RWPE1 (cell line): ENCODE measurements at regions not wholly inside any gene's neighbourhood (a gene's known extent, or its start where the extent isn't known, plus 50 kb on each side); places are given as distances from the start of the nearest gene placed in this dataset.

Experiments
- CTCF ChIA-PET: fragments of 350-600 bp; sonication (Branson Sonifier 250); formaldehyde crosslinking; extraction: SDS; loops from one replicate; lab custom pipeline; 2021; lab: Yijun Ruan, JAX
- POLR2A ChIA-PET: fragments of 400-600 bp; formaldehyde crosslinking; extraction: SDS; loops from one replicate; lab custom pipeline; 2020; ENCODE audit warnings: antibody characterized with exemption; ENCODE audit not compliant: low non-redundant PET; lab: Yijun Ruan, JAX
- DNase-seq: peaks from one replicate; pipeline ENCODE4 v3.0.0; 2012; ENCODE audit warnings: low spot score
- H3K27ac ChIP-seq: fragments of 450-650 bp; 2 replicates; pipeline ENCODE4 v1.5.1; 2017
- TF ChIP-seq, protein P1 (sequence below): fragments of 450-650 bp; conservative IDR thresholded peaks from 2 replicates; pipeline ENCODE4 v1.5.1; 2017; ENCODE audit warnings: low read depth, mild to moderate bottlenecking

DNA sequence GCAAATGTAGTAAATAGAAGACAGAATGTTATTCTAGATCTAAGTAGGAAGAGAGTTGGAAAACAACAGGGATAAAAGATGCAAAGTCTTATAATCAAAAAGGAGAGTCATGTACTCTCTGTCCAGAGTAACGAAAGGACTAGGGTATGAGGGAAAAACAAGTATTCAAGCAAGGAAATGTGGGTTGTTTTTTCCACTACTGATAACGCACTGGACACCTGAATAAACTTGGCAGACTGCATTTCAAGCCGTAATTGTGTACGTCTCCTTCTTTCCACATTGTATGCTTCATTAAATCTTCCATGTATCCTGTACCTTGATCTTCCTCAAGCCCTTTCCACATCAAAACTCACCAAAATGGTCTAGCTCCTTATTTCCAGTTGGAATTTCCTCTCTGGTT, 420.6 kb downstream of the ZEB2 start:
- TF ChIP-seq, protein P1, sequence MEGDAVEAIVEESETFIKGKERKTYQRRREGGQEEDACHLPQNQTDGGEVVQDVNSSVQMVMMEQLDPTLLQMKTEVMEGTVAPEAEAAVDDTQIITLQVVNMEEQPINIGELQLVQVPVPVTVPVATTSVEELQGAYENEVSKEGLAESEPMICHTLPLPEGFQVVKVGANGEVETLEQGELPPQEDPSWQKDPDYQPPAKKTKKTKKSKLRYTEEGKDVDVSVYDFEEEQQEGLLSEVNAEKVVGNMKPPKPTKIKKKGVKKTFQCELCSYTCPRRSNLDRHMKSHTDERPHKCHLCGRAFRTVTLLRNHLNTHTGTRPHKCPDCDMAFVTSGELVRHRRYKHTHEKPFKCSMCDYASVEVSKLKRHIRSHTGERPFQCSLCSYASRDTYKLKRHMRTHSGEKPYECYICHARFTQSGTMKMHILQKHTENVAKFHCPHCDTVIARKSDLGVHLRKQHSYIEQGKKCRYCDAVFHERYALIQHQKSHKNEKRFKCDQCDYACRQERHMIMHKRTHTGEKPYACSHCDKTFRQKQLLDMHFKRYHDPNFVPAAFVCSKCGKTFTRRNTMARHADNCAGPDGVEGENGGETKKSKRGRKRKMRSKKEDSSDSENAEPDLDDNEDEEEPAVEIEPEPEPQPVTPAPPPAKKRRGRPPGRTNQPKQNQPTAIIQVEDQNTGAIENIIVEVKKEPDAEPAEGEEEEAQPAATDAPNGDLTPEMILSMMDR, result no peak

GRCh38 chr2:144097440-144098225, 422.3 kb downstream of the ZEB2 start:
- no peak for DNase-seq
- ChIA-PET POLR2A (no interaction called here), CTCF (no interaction called here)
- no peak overlapping the region for H3K27ac ChIP-seq
- TF ChIP-seq, protein P1, result no peak

More for the DNA sequence above, 420.6 kb downstream of the ZEB2 start:
- ChIA-PET POLR2A (no interaction called here), CTCF (interaction anchor here (0.6 to 0.7 kb wide), 4 partner anchors 14 to 468 kb away, joined by 3 to 4 read pairs (median 3); no protein-coding TSS in a partner anchor)
- no peak for DNase-seq
- H3K27ac ChIP-seq, result no peak overlapping the region

DNA sequence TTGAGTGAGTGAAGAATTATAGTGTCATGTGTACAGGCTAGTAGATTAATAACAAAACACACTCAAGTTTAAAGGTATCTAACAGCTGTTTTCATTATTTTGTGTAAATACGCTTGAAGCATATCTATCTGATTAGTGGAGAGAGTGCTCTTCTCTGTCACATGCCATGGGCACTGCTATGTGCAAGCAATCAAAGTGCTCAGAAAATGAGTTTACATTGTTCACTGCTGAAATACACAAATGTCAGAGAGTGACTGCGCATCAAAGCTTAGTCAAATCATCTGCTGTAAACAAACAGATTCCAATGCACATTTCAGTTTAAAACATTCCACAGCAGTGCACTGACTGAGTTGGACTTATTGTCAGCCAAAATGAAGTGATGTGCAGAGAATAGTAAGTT, 423.4 kb downstream of the ZEB2 start:
- no peak overlapping the region for H3K27ac ChIP-seq
- CTCF ChIA-PET, result no interaction called here
- DNase-seq, result no peak
- POLR2A ChIA-PET, result no interaction called here
- TF ChIP-seq, protein P1, result no peak

DNA sequence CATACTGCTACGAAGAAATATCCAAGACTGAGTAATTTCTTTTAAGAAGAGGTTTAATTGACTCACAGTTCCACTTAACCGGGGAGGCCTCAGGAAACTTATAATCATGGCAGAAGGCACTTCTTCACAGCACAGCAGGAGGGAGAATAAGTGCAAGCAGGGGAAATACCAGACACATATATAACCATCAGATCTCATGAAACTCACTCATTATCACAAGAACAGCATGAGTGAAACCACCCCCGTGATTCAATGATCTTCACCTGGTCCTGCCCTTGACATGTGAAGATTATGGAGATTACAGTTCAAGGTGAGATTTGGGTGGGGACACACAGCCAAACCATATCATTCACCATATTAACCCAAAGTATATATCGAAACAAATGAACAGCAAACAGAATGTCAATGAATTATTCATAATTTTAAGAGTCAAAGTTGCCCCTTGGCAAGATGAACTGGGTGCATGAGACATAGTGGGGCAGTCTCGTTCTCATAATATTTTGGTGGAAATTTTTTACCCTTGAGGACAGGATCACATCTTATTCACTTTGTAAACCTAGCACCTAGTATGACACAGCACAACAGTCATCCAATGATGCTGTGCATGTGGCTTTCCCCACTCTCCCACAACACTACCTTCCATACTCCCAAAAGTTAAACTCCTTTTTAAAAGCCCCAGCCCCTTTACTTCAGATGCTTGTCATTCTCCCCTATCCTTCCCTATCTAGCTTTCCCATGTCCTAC, 425.3 kb downstream of the ZEB2 start:
- TF ChIP-seq, protein P1, result no peak
- no peak for DNase-seq
- POLR2A ChIA-PET, result no interaction called here
- CTCF ChIA-PET, result no interaction called here
- no peak overlapping the region for H3K27ac ChIP-seq

- TF ChIP-seq, protein P1, result no peak
- H3K27ac ChIP-seq, result no peak overlapping the region
- ChIA-PET CTCF (no interaction called here), POLR2A (no interaction called here)
- DNase-seq, result no peak
Measured at GRCh38 chr2:144091622-144092021, 428.3 kb downstream of the ZEB2 start.

DNA sequence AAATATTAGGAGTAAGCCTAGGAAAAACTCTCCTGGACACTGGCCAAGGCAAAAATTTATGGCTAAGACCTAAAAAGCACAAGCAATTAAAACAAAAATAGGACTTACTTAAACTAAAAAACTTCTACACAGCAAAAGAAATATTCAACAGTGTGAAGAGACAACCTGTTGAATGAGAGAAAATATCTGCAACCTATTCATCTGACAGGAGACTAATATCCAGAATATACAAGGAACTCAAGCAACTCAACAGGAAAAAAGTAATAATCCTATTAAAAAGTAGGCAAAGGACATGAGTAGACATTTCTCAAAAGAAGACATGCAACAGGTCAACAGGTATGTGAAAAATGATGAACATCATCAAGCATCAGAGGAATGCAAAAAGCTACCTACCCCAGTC, 431.1 kb downstream of the ZEB2 start:
- ChIA-PET POLR2A (no interaction called here), CTCF (no interaction called here)

More for the DNA sequence above, 431.1 kb downstream of the ZEB2 start:
- DNase-seq, result no peak
- TF ChIP-seq, protein P1, result no peak
- H3K27ac ChIP-seq, result no peak overlapping the region
